Kidney epithelial cell (primary cell): ENCODE measurements at regions not wholly inside any gene's neighbourhood (a gene's known extent, or its start where the extent isn't known, plus 50 kb on each side); places are given as distances from the start of the nearest gene placed in this dataset.

Source experiments
- DNase-seq: peaks from one replicate; pipeline ENCODE4 v3.0.0-alpha.2; 2010; ENCODE audit warnings: low read depth
- H3K27me3 ChIP-seq: 2 replicates; pipeline ENCODE4 v1.6.0; 2011; ENCODE audit warnings: low read length; ENCODE audit not compliant: control insufficient read depth, insufficient read depth
- H3K36me3 ChIP-seq: 2 replicates; pipeline ENCODE4 v1.5.1; 2011; ENCODE audit warnings: low read length; ENCODE audit not compliant: control insufficient read depth, insufficient read depth
- H3K4me3 ChIP-seq: 2 replicates; pipeline ENCODE4 v1.5.1; 2011; ENCODE audit warnings: low read depth, mild to moderate bottlenecking, control low read depth, low read length
- CTCF ChIP-seq: IDR thresholded peaks from 2 replicates; pipeline ENCODE4 v1.5.1; 2011; ENCODE audit warnings: mild to moderate bottlenecking, moderate library complexity, low read length, control low read depth, inconsistent platforms; ENCODE audit not compliant: insufficient read depth, poor library complexity, severe bottlenecking

GRCh38 chr13:84466461-84466860 is 584.2 kb upstream of the SLITRK1 start:
- Histone ChIP-seq H3K4me3 (no peak overlapping the region), H3K27me3 (no peaks in the 10 kb centered on the region), H3K36me3 (no peaks in the 10 kb centered on the region)
- no peak for DNase-seq
- TF ChIP-seq CTCF: no peak

GRCh38 chr13:84460989-84461388 is 578.7 kb upstream of the SLITRK1 start:
- no peak for DNase-seq
- Histone ChIP-seq H3K36me3 (no peaks in the 10 kb centered on the region), H3K27me3 (no peaks in the 10 kb centered on the region), H3K4me3 (no peak overlapping the region)
- no peak for TF ChIP-seq CTCF

GRCh38 chr13:84455143-84455905 is 573.0 kb upstream of the SLITRK1 start:
- Histone ChIP-seq H3K27me3 (no peaks in the 10 kb centered on the region), H3K36me3 (no peaks in the 10 kb centered on the region), H3K4me3 (no peak overlapping the region)
- TF ChIP-seq CTCF: no peak
- DNase-seq: no peak

GRCh38 chr13:84447640-84447978 is 565.3 kb upstream of the SLITRK1 start:
- no peak overlapping the region for H3K4me3 ChIP-seq
- no peak for DNase-seq
- no peaks in the 10 kb centered on the region for H3K36me3 ChIP-seq
- no peaks in the 10 kb centered on the region for H3K27me3 ChIP-seq
- no peak for TF ChIP-seq CTCF

- Histone ChIP-seq H3K4me3 (no peak overlapping the region), H3K36me3 (no peaks in the 10 kb centered on the region), H3K27me3 (no peaks in the 10 kb centered on the region)
- no peak for TF ChIP-seq CTCF
- no peak for DNase-seq
Measured at GRCh38 chr13:84446972-84447639, 564.8 kb upstream of the SLITRK1 start.
